Astrocyte of the spinal cord (primary cell): ENCODE measurements at regions not wholly inside any gene's neighbourhood (a gene's known extent, or its start where the extent isn't known, plus 50 kb on each side); places are given as distances from the start of the nearest gene placed in this dataset.

ENCODE experiments used
- DNase-seq: peaks from one replicate; pipeline ENCODE4 v3.0.0; 2011; ENCODE audit warnings: low read depth, low spot score
- H3K4me3 ChIP-seq: 2 replicates; pipeline ENCODE4 v1.5.1; 2011; ENCODE audit warnings: low read depth, mild to moderate bottlenecking, low read length, moderate library complexity
- in situ Hi-C: cut with HindIII; loops from 2 replicates; pipeline ENCODE4 v1.10.0; 2017; ENCODE audit warnings: low sequenced_read_pairs
- TF ChIP-seq, protein P1 (sequence below): IDR thresholded peaks from 2 replicates; pipeline ENCODE4 v1.5.1; 2012; ENCODE audit warnings: low read depth, mild to moderate bottlenecking, low read length, inconsistent platforms

DNA sequence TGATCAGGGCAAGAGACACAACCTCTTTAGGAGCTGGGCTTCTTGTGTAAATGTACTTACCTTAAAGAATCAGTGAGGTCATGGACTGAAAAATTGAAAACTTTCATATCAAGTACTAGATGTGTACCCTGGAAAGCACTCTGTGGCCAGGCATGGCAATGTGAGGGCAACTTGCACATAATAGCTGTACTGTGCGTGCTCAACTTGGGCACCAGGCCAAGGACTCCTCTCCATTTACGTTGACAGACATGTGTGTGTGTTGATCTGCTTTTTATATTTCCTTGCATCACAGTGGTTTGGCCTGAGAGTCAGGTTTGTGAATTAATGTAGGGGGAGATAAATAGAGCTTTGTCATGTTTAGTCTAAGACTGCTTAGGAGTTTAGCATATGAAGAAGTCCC lies 669.5 kb upstream of the REG3G start:
- H3K4me3 ChIP-seq = no peak overlapping the region
- no peak for DNase-seq
- in situ Hi-C loops = no loop called here
- TF ChIP-seq, protein P1, sequence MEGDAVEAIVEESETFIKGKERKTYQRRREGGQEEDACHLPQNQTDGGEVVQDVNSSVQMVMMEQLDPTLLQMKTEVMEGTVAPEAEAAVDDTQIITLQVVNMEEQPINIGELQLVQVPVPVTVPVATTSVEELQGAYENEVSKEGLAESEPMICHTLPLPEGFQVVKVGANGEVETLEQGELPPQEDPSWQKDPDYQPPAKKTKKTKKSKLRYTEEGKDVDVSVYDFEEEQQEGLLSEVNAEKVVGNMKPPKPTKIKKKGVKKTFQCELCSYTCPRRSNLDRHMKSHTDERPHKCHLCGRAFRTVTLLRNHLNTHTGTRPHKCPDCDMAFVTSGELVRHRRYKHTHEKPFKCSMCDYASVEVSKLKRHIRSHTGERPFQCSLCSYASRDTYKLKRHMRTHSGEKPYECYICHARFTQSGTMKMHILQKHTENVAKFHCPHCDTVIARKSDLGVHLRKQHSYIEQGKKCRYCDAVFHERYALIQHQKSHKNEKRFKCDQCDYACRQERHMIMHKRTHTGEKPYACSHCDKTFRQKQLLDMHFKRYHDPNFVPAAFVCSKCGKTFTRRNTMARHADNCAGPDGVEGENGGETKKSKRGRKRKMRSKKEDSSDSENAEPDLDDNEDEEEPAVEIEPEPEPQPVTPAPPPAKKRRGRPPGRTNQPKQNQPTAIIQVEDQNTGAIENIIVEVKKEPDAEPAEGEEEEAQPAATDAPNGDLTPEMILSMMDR = no peak

DNA sequence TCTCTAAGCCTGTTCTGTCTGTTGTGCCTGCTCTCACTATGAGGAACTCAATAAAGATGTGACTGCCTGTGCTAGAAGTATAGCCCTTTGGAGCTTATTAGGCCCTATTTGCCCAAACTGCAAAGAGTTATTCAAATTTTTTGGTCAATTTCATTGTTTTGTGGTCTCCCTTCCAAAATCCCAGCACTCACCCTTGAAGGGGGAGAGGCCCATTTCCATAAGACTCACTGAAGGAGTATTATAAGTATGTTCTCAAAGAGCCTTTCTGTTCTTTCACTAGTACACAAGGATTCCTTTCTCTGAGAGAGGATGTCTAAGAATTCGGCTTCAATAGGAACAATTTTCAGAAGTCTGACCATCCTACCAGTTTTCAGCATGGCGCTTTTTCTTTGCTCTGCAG lies 641.9 kb upstream of the REG3G start:
- in situ Hi-C loops = no loop called here
- no peak for DNase-seq
- TF ChIP-seq, protein P1 = no peak
- no peak overlapping the region for H3K4me3 ChIP-seq

DNA sequence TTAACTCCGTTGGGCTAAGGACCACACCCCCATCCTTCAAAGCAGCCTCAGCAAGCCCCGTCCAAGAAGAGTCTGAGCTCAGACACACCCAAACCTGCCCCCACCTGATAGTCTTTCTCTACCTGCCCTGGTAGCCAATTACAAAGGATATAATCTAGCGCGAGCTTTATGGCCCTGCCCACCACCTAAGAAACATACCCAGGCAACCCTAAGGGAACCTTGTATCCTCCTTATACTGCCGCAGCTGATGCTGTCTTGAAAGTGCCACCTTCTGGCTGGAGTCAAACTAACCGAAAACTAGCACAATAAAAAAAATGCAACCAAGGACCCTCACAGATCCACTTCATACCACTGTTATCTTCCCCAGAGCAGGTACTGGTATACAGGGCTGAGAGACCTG lies 628.3 kb upstream of the REG3G start:
- in situ Hi-C loops = no loop called here
- TF ChIP-seq, protein P1 = no peak
- H3K4me3 ChIP-seq = no peak overlapping the region
- DNase-seq = no peak

DNA sequence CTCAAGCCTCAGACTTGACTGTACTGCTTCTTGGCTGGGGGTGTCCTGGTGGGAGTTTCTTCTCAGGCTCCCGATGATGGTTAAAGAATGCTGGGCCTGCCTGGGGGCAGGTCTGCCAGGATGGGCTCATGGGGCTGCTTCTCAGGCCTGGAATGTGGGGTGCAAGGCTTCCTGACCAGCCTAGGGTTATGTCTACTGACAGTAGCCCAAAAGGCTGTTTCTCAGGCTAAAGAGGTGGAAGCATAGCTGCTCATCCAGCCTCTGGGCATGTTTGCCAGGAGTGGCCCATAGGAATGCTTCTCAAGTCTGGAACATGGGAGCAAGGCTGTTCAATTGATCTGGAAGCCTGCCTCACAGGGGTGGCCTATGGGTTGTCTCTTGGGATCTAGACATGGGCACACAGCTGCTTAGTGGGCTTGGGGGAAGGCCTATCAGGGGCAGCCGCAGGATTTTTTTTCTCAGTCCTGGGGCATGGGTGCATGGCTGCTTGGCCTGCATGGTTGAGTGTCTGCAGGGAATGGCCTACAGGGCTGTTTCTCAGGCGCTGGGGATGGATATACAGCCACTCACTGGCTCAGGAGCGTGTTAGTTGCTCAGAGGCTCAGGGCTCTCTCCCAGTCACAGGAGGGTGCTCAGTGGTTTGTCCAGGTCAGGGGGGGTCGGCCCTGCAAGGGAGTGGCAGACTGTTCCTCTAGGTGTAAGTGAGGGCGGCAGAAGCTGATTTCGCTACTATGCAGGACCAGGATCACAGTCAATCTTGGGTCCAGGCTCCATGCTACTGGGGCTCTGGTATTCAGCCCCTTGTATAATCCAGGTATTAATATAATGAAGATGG lies 617.3 kb upstream of the REG3G start:
- H3K4me3 ChIP-seq = no peak overlapping the region
- TF ChIP-seq, protein P1 = no peak
- in situ Hi-C loops = no loop called here
- no peak for DNase-seq

DNA sequence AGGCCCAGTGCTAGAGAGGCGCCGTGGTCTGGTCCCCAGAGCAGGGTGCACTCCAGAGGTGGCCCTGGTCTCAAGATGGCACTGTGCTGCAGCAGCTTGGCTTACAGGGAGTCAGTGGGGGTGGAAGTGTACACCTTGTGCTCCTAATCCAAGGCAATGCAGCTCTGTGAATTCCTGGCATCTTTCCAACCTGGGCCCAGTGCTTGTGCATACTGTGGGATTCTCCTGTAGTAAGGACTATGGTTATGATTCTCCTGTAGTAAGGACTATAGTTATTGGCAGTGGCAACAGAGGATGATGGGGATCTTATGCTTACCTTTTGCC lies 616.7 kb upstream of the REG3G start:
- no peak overlapping the region for H3K4me3 ChIP-seq
- TF ChIP-seq, protein P1 = no peak
- DNase-seq = no peak
- in situ Hi-C loops = no loop called here

DNA sequence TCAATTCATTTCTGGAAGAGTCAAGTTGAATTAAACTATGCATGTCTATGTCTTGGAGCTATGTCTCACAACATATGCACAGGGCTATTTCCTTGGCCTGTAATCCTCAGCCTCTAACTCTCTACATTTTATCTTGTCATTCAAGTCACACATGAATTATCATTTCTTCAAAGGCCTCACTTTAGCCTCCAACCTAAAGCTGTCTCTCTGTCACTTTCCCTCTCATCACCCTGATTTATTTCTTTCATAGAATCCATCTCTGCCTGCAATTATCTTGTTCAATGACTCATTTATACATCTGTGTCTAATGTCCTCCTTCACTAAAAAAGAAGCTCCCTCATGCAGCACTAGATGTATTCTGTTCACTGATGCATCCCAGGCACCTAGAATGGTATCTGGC lies 614.2 kb upstream of the REG3G start:
- TF ChIP-seq, protein P1 = no peak
- in situ Hi-C loops = no loop called here
- DNase-seq = no peak
- no peak overlapping the region for H3K4me3 ChIP-seq
